GM12878 (cell line): ENCODE measurements at regions not wholly inside any gene's neighbourhood (a gene's known extent, or its start where the extent isn't known, plus 50 kb on each side); places are given as distances from the start of the nearest gene placed in this dataset.

Experiments
- ATAC-seq: fragments of 200-7000 bp; cut with Tn5 transposase; 3 replicates; pipeline ENCODE4 v1.9.1; 2020; ENCODE audit warnings: mild to moderate bottlenecking, moderate library complexity
- BruUV-seq: library from RNA; stranded (reverse); fragments of 400-500 nt; replicated peaks from 2 replicates; lab custom pipeline; 2021; lab: Mats Ljungman, UMichigan
- CTCF ChIA-PET: fragments of 300-600 bp; sonication (Branson Sonifier 250); formaldehyde crosslinking; extraction: SDS; loops from one replicate; lab custom pipeline; 2021; ENCODE audit warnings: inconsistent platforms; lab: Yijun Ruan, JAX
- POLR2A ChIA-PET: fragments of 350-600 bp; formaldehyde crosslinking; extraction: SDS; loops from one replicate; lab custom pipeline; 2021; ENCODE audit warnings: inconsistent platforms; lab: Charles Lee
- RAD21 ChIA-PET: fragments of 300-600 bp; sonication (Branson Sonifier 250); formaldehyde crosslinking; loops from one replicate; lab custom pipeline; 2023; ENCODE audit warnings: antibody characterized with exemption; ENCODE audit not compliant: unreplicated experiment; lab: Charles Lee
- SMC1A ChIA-PET: fragments of 300-600 bp; sonication (Branson Sonifier 250); formaldehyde crosslinking; loops from one replicate; lab custom pipeline; 2023; ENCODE audit not compliant: unreplicated experiment, uncharacterized antibody; lab: Charles Lee
- DNase-seq: peaks from one replicate; pipeline ENCODE4 v3.0.0-alpha.2; 2011; ENCODE audit warnings: low read depth, low spot score
- FAIRE-seq: peaks from 3 replicates; lab custom pipeline; 2011; peaks lifted over from hg19 to GRCh38; lab: Jason Lieb, UNC
- H2AFZ ChIP-seq: 2 replicates; pipeline ENCODE4 v1.6.0; 2011; ENCODE audit warnings: low read depth, low read length, control low read depth; ENCODE audit not compliant: control insufficient read depth
- H3K27ac ChIP-seq: 2 replicates; pipeline ENCODE4 v1.5.1; 2011; ENCODE audit warnings: control low read depth; ENCODE audit not compliant: control insufficient read depth, insufficient read depth
- H3K27me3 ChIP-seq, 2 experiments: replicated peaks in 1 of 2; 2 replicates each; pipeline versions ENCODE4 v1.6.0 to v1.6.1; 2011; ENCODE audit warnings: low read length in 1 of 2; ENCODE audit not compliant: control insufficient read depth in 2 of 2, insufficient read depth in 2 of 2
- H3K36me3 ChIP-seq, 2 experiments: 2 replicates each; pipeline ENCODE4 v1.5.1; 2011; ENCODE audit warnings: low read length in 1 of 2; ENCODE audit not compliant: control insufficient read depth in 2 of 2, insufficient read depth in 2 of 2
- H3K4me1 ChIP-seq: 2 replicates; pipeline ENCODE4 v1.6.1; 2011; ENCODE audit warnings: mild to moderate bottlenecking, low read length, moderate library complexity, mixed read lengths; ENCODE audit not compliant: control insufficient read depth, insufficient read depth
- H3K4me2 ChIP-seq: 2 replicates; pipeline ENCODE4 v1.6.0; 2011; ENCODE audit warnings: control low read depth; ENCODE audit not compliant: control insufficient read depth, insufficient read depth
- H3K4me3 ChIP-seq: fragments of 200-600 bp; sonication (generic); 2 replicates; pipeline ENCODE4 v1.5.1; 2016
- H3K79me2 ChIP-seq: 2 replicates; pipeline ENCODE4 v1.6.0; 2011; ENCODE audit warnings: low read length; ENCODE audit not compliant: control insufficient read depth, insufficient read depth
- H3K9ac ChIP-seq: 2 replicates; pipeline ENCODE4 v1.8.0; 2011; ENCODE audit warnings: low read length, control low read depth, mixed read lengths; ENCODE audit not compliant: control insufficient read depth, insufficient read depth
- H3K9me3 ChIP-seq: replicated peaks from 3 replicates; pipeline ENCODE4 v1.5.1; 2011; ENCODE audit warnings: mild to moderate bottlenecking, low read length; ENCODE audit not compliant: control insufficient read depth, insufficient read depth
- H4K20me1 ChIP-seq: 2 replicates; pipeline ENCODE4 v1.6.0; 2011; ENCODE audit not compliant: control insufficient read depth, insufficient read depth
- ESRRA ChIP-seq: IDR thresholded peaks from 2 replicates; pipeline ENCODE4 v1.6.1; 2012; ENCODE audit warnings: mild to moderate bottlenecking, low read length, improper control_type of control experiment
- NR2C1 ChIP-seq: fragments of 450-650 bp; IDR thresholded peaks from 2 replicates; pipeline ENCODE4 v1.6.1; 2017; ENCODE audit warnings: antibody characterized with exemption, mild to moderate bottlenecking, moderate library complexity
- PML ChIP-seq: IDR thresholded peaks from 2 replicates; pipeline ENCODE4 v1.6.1; 2012; ENCODE audit warnings: low read length, inconsistent platforms
- POU2F2 ChIP-seq: IDR thresholded peaks from 3 replicates; pipeline ENCODE4 v1.6.1; 2011; ENCODE audit warnings: low read depth, mild to moderate bottlenecking, low read length, borderline replicate concordance
- RAD21 ChIP-seq: IDR thresholded peaks from 2 replicates; pipeline ENCODE4 v1.6.1; 2011; ENCODE audit warnings: mild to moderate bottlenecking, low read depth, low read length, moderate library complexity; ENCODE audit not compliant: insufficient read depth
- RB1 ChIP-seq: fragments of 450-650 bp; formaldehyde crosslinking; IDR thresholded peaks from 2 replicates; pipeline ENCODE4 v1.6.1; 2017; ENCODE audit warnings: mild to moderate bottlenecking, borderline replicate concordance
- RELA ChIP-seq: fragments of 450-650 bp; IDR thresholded peaks from 2 replicates; pipeline ENCODE4 v1.8.0; 2014; ENCODE audit warnings: borderline replicate concordance; ENCODE audit not compliant: partially characterized antibody
- ZNF384 ChIP-seq: IDR thresholded peaks from 2 replicates; pipeline ENCODE4 v1.6.1; 2012; ENCODE audit warnings: low read depth, mild to moderate bottlenecking, low read length, improper control_type of control experiment, borderline replicate concordance
- WGBS: methylation state at CpG from one replicate; pipeline ENCODE4 v1.1.6; 2016; ENCODE audit warnings: low lambda C conversion rate; ENCODE audit not compliant: insufficient replicate concordance, insufficient coverage; ENCODE audit errors: missing lambda C conversion rate; 5-methylcytosine and 5-hydroxymethylcytosine counted together
- in situ Hi-C: fragments of 300-500 bp; cut with MboI; formaldehyde crosslinking; loops from 9 replicates; pipeline ENCODE4 v1.14.3; 2018; ENCODE audit warnings: mixed read lengths
- intact Hi-C: fragments of 100-400 bp; cut with micrococcal nuclease; formaldehyde crosslinking; loops from one replicate; pipeline ENCODE4 v1.14.2; 2022; ENCODE audit not compliant: unreplicated experiment
- TF ChIP-seq, protein P1 (sequence below): fragments of 450-650 bp; IDR thresholded peaks from 2 replicates; pipeline ENCODE4 v1.6.1; 2017; ENCODE audit warnings: antibody characterized with exemption, mild to moderate bottlenecking, moderate library complexity
- TF ChIP-seq, protein P2 (sequence below): IDR thresholded peaks from 2 replicates; pipeline ENCODE4 v1.6.1; 2011; ENCODE audit warnings: mild to moderate bottlenecking, low read depth, low read length, moderate library complexity; ENCODE audit not compliant: insufficient replicate concordance
- TF ChIP-seq, protein P3 (sequence below): IDR thresholded peaks from 2 replicates; pipeline ENCODE4 v1.6.1; 2011; ENCODE audit warnings: low read depth, mild to moderate bottlenecking, low read length, moderate library complexity, borderline replicate concordance; ENCODE audit errors: extremely low read depth

DNA sequence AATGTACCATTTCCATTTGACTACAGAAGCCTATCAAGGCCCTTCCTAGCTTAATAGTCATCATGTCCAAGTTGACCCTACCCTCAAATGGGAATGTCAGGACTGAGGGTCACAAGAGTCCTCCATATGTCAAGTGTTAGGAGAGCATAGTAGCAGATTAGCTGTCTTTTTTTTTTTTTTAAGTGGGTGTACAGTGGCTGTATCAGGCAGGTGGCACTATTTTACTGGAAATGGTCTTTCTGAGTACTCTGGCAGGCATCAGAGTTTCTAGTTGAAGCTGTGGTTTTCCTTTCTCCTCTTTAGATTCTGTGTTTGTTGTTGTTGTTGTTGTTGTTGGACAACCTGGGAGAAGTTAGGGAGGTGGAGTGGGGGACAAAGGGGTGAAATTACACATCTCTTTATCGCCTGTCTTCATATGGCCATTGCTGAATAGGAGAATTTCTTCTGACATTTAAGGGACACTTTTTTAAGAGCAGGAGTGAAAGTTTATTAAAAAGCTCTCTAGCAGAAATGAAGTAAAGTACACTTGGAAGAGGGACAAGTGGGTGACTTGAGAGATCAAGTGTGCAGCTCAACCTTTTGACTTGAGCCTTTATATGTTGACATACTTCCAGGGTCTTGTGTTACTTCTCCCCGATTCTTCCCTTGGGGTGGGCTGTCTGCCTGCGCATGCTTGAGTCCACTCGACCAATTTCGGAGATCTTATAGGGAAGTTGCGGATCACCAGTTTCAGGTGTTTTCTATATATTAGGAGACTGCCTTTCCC lies 104.1 kb upstream of the FOXP2 start:
- Histone ChIP-seq H3K36me3 (no peaks in the 10 kb centered on the region), H3K9me3 (no peaks in the 10 kb centered on the region), H3K4me3 (no peak overlapping the region), H4K20me1 (no peaks in the 10 kb centered on the region), H3K9ac (no peak overlapping the region), H3K79me2 (no peaks in the 10 kb centered on the region), H3K27me3 (no peaks in the 10 kb centered on the region), H2AFZ (no peak overlapping the region), H3K4me2 (no peak overlapping the region), H3K27ac (no peak overlapping the region), H3K4me1 (no peaks in the 10 kb centered on the region)
- WGBS, result 49% methylated on average over 6 of the region's 6 CpGs
- intact Hi-C loops, result no loop called here
- no TSS peak for BruUV-seq
- TF ChIP-seq RAD21 (peak; percentile 41; the same call in 1 of the 2 replicates), PML (no peak), ZNF384 (peak; percentile 82)
- DNase-seq (no peak), ATAC-seq (peak; percentile 70), FAIRE-seq (no peak)
- ChIA-PET POLR2A (interaction anchor here (0.6 kb wide), 1 partner anchor 328 kb away, joined by 4 read pairs; no protein-coding TSS in a partner anchor), CTCF (interaction anchor here (0.6 to 1.9 kb wide), 11 partner anchors 16 to 1158 kb away, joined by 3 to 7 read pairs (median 4); no protein-coding TSS in a partner anchor), SMC1A (interaction anchor here (0.5 to 1.9 kb wide), 8 partner anchors 11 to 555 kb away, joined by 3 to 6 read pairs (median 3); no protein-coding TSS in a partner anchor), RAD21 (interaction anchor here (0.6 to 2.0 kb wide), 8 partner anchors 11 to 1372 kb away, joined by 3 to 8 read pairs (median 4); no protein-coding TSS in a partner anchor)
- in situ Hi-C loops, result no loop called here

DNA sequence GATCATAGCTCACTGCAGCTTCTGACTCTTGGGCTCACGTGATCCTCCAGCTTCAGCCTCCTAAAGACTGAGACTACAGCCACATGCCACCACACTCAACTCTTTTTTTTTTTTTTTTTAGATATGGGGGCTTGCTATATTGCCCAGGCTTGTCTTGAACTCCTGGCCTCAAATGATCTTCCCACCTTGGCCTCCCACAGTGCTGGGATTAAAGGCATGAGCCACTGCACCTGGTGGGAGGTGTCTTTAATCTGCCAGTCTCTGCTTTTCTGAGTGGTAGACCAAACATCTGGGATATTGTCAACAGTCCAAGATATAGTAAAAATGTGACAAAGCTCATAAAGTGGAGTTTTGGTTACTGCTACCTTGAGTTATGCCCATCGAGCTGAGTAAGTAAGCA lies 104.9 kb upstream of the FOXP2 start:
- intact Hi-C loops, result no loop called here
- Histone ChIP-seq H3K9me3 (no peaks in the 10 kb centered on the region), H3K4me1 (no peaks in the 10 kb centered on the region), H3K36me3 (no peaks in the 10 kb centered on the region), H3K4me2 (no peak overlapping the region), H3K79me2 (no peaks in the 10 kb centered on the region), H4K20me1 (no peaks in the 10 kb centered on the region), H3K27me3 (no peaks in the 10 kb centered on the region), H2AFZ (no peak overlapping the region), H3K27ac (no peak overlapping the region), H3K4me3 (no peak overlapping the region), H3K9ac (no peak overlapping the region)
- no TSS peak for BruUV-seq
- RAD21 ChIA-PET, result interaction anchor here (1.0 to 2.0 kb wide), 6 partner anchors 12 to 520 kb away, joined by 3 to 8 read pairs (median 4); no protein-coding TSS in a partner anchor
- in situ Hi-C loops, result no loop called here
- no peak for ATAC-seq
- DNase-seq, result no peak
- FAIRE-seq, result no peak
- POLR2A ChIA-PET, result no interaction called here
- SMC1A ChIA-PET, result interaction anchor here (1.0 to 1.9 kb wide), 4 partner anchors 12 to 555 kb away, joined by 3 to 6 read pairs (median 4); no protein-coding TSS in a partner anchor
- WGBS, result 0% methylated on average over 2 of the region's 2 CpGs
- CTCF ChIA-PET, result interaction anchor here (0.6 to 1.9 kb wide), 12 partner anchors 16 to 1158 kb away, joined by 3 to 7 read pairs (median 4); no protein-coding TSS in a partner anchor
- no peak for TF ChIP-seq RELA
- TF ChIP-seq POU2F2, result no peak
- TF ChIP-seq NR2C1, result no peak
- TF ChIP-seq, protein P1, sequence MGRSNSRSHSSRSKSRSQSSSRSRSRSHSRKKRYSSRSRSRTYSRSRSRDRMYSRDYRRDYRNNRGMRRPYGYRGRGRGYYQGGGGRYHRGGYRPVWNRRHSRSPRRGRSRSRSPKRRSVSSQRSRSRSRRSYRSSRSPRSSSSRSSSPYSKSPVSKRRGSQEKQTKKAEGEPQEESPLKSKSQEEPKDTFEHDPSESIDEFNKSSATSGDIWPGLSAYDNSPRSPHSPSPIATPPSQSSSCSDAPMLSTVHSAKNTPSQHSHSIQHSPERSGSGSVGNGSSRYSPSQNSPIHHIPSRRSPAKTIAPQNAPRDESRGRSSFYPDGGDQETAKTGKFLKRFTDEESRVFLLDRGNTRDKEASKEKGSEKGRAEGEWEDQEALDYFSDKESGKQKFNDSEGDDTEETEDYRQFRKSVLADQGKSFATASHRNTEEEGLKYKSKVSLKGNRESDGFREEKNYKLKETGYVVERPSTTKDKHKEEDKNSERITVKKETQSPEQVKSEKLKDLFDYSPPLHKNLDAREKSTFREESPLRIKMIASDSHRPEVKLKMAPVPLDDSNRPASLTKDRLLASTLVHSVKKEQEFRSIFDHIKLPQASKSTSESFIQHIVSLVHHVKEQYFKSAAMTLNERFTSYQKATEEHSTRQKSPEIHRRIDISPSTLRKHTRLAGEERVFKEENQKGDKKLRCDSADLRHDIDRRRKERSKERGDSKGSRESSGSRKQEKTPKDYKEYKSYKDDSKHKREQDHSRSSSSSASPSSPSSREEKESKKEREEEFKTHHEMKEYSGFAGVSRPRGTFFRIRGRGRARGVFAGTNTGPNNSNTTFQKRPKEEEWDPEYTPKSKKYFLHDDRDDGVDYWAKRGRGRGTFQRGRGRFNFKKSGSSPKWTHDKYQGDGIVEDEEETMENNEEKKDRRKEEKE, result no peak
- no peak for TF ChIP-seq ESRRA
- TF ChIP-seq, protein P2, sequence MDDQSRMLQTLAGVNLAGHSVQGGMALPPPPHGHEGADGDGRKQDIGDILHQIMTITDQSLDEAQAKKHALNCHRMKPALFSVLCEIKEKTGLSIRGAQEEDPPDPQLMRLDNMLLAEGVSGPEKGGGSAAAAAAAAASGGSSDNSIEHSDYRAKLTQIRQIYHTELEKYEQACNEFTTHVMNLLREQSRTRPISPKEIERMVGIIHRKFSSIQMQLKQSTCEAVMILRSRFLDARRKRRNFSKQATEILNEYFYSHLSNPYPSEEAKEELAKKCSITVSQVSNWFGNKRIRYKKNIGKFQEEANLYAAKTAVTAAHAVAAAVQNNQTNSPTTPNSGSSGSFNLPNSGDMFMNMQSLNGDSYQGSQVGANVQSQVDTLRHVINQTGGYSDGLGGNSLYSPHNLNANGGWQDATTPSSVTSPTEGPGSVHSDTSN, result no peak
- TF ChIP-seq RB1, result no peak
- TF ChIP-seq, protein P3, sequence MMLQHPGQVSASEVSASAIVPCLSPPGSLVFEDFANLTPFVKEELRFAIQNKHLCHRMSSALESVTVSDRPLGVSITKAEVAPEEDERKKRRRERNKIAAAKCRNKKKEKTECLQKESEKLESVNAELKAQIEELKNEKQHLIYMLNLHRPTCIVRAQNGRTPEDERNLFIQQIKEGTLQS, result no peak
